Right lobe of liver (tissue), 6 donors: ENCODE measurements at regions not wholly inside any gene's neighbourhood (a gene's known extent, or its start where the extent isn't known, plus 50 kb on each side); places are given as distances from the start of the nearest gene placed in this dataset.
A peak's percentile ranks its signal among the peaks of the same experiment; 100 is the strongest.

Experiments used
- ATAC-seq, 4 donors: fragments of 200-7000 bp; cut with Tn5 transposase; one replicate each; pipeline ENCODE4 v1.9.1; 2020; ENCODE audit warnings: mild to moderate bottlenecking in 4 of 4, moderate library complexity in 4 of 4
- DNase-seq, 3 donors: peaks; one replicate each; pipeline ENCODE4 v3.0.0-alpha.2; 2020
- H3K27ac ChIP-seq, 3 donors: fragments of 200-600 bp; one replicate each; pipeline ENCODE4 v1.8.0; 2022
- H3K27me3 ChIP-seq, 2 donors: fragments of 200-600 bp; one replicate each; pipeline ENCODE4 v1.8.0; 2022
- H3K36me3 ChIP-seq, 4 donors: fragments of 200-600 bp; sonication (generic) in 1 of 4; one replicate each; pipeline versions ENCODE4 v1.5.1 to v1.8.0; 2017 to 2022; ENCODE audit warnings: control low read depth in 1 of 4
- H3K4me1 ChIP-seq, 4 donors: fragments of 200-600 bp; sonication (generic) in 1 of 4; one replicate each; pipeline versions ENCODE4 v1.5.1 to v1.8.0; 2017 to 2022; ENCODE audit warnings: control low read depth in 1 of 4
- H3K4me3 ChIP-seq, 3 donors: fragments of 200-600 bp; one replicate each; pipeline ENCODE4 v1.8.0; 2022
- H3K9me3 ChIP-seq, 4 donors: fragments of 200-600 bp; sonication (generic) in 1 of 4; one replicate each; pipeline versions ENCODE4 v1.5.1 to v1.8.0; 2017 to 2022; ENCODE audit warnings: control low read depth in 1 of 4
- CTCF ChIP-seq, 4 donors: fragments of 200-600 bp in 3 of 4; fragments of 450-650 bp in 1 of 4; IDR thresholded peaks; one replicate each; pipeline versions ENCODE4 v1.5.1 to v1.8.0; 2016 to 2022; ENCODE audit warnings: antibody characterized with exemption in 4 of 4, mild to moderate bottlenecking in 2 of 4
- POLR2A ChIP-seq: fragments of 450-650 bp; IDR thresholded peaks from one replicate; pipeline ENCODE4 v1.6.1; 2017; ENCODE audit warnings: antibody characterized with exemption, mild to moderate bottlenecking
- WGBS: methylation state at CpG from one replicate; pipeline ENCODE4 v1.1.6; 2018; ENCODE audit warnings: low coverage, low lambda C conversion rate; ENCODE audit not compliant: insufficient coverage; ENCODE audit errors: missing lambda C conversion rate; 5-methylcytosine and 5-hydroxymethylcytosine counted together
- intact Hi-C, 2 donors: fragments of 100-400 bp; cut with DNase I; formaldehyde crosslinking; loops; one replicate each; pipeline versions ENCODE4 v1.11.2 to v1.14.1; 2022
- donor health status: DM: no; HTN: yes; CAD: no.
- donor health status: DM: no; HTN: no; CAD: no.
- donor health status: DM: no; HTN: no; CAD: no.
- donor health status: DM: no; HTN: yes; CAD: no.
- donor health status: DM: no; HTN: yes; CAD: no.

DNA sequence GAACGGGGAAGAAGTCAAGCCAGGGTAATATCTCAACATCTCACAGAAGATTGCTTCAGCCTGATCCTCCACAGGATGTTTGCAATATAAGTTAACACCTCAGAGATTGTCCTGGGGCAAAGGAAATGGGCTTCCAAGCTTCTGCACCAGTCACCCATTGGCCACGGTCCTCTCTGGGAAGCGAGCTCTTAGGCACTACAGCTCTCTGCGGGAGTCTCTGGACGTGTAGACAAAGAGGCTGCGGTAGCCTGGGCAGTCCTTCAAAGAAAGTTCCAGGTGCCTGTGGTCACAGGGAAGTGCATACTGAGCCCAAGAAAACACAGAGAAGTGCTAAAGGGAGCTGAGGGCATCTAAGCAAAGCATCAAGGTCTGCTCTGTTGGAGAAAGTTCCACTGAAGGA, 805.7 kb downstream of the DIAPH3 start:
- no peak for TF ChIP-seq POLR2A
- no peak for TF ChIP-seq CTCF (IDR thresholded peaks at IDR 0.05)
- DNase-seq (no peak), ATAC-seq (no peak)

DNA sequence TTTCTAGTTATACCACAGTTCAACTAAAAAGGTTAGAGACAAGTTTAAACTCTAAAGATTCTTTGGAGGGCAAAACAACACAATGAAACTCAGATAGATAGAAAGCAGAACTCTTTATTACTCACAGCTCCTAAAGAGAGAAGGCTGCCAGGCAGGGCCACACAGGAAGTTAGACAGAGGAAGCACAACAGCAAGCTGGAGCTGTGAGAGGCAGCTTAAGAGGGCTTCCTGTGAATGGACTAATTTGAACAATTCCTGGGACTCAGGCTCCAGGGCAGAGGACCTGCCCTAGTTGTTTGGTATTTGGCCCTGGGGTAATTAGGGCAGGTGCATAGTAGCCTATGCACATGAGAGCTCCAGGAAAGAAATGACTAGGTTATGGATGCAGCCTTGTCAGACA, 803.6 kb downstream of the DIAPH3 start:
- H3K27ac ChIP-seq: no peak overlapping the region
- no peak overlapping the region for H3K4me3 ChIP-seq
- peaks cover 0 to 3% (median 0%) of the 10 kb centered on the region in 4 donors for H3K4me1 ChIP-seq
- no peaks in the 10 kb centered on the region for H3K27me3 ChIP-seq
- TF ChIP-seq POLR2A: no peak
- TF ChIP-seq CTCF (IDR thresholded peaks at IDR 0.05): no peak
- no peaks in the 10 kb centered on the region for H3K9me3 ChIP-seq
- ATAC-seq: peak; percentile 57 to 74 (median 64)
- DNase-seq: peak in 1 of 3 donors; percentile 24
- intact Hi-C loops: no loop called here
- no peaks in the 10 kb centered on the region for H3K36me3 ChIP-seq

More for the DNA sequence above, 805.7 kb downstream of the DIAPH3 start:
- no peak overlapping the region for H3K27ac ChIP-seq
- H3K4me3 ChIP-seq: no peak overlapping the region
- intact Hi-C loops: no loop called here
- H3K9me3 ChIP-seq: no peaks in the 10 kb centered on the region
- H3K4me1 ChIP-seq: peaks cover 0 to 3% (median 0%) of the 10 kb centered on the region in 4 donors
- H3K27me3 ChIP-seq: no peaks in the 10 kb centered on the region
- no peaks in the 10 kb centered on the region for H3K36me3 ChIP-seq
- 59% methylated on average over 4 of the region's 6 CpGs for WGBS

DNA sequence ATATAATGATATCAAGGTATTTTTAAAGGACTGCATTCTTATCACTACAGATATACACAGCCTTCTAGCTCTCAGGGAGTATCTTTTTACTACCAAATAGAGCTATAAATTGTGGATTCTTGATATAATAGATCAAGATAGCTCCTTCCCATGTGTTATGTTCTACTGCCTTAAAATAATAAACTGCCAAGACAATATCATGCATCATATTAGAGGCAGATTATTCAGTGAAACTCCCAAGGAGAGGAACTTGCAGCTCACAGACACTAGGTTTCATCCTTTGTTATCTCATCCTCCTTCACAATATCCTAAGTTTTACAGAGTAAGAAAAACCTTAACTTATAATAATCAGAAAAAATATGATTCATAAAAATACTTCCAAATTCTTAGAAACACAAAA, 802.8 kb downstream of the DIAPH3 start:
- H3K27ac ChIP-seq: no peak overlapping the region
- intact Hi-C loops: no loop called here

GRCh38 chr13:59363313-59363712, 800.4 kb downstream of the DIAPH3 start:
- 27% methylated on average over 3 of the region's 3 CpGs for WGBS
- Histone ChIP-seq H3K9me3 (no peaks in the 10 kb centered on the region), H3K27ac (no peak overlapping the region), H3K36me3 (no peaks in the 10 kb centered on the region), H3K4me1 (peaks cover 0 to 3% (median 0%) of the 10 kb centered on the region in 4 donors), H3K4me3 (no peak overlapping the region), H3K27me3 (no peaks in the 10 kb centered on the region)
- DNase-seq: no peak
- no peak for ATAC-seq
- intact Hi-C loops: no loop called here
- TF ChIP-seq POLR2A: no peak
- no peak for TF ChIP-seq CTCF (IDR thresholded peaks at IDR 0.05)

More for the DNA sequence above, 802.8 kb downstream of the DIAPH3 start:
- Histone ChIP-seq H3K9me3 (no peaks in the 10 kb centered on the region), H3K36me3 (no peaks in the 10 kb centered on the region), H3K4me1 (peaks cover 0 to 3% (median 0%) of the 10 kb centered on the region in 4 donors), H3K4me3 (no peak overlapping the region), H3K27me3 (no peaks in the 10 kb centered on the region)
- no peak for DNase-seq
- ATAC-seq: no peak
- TF ChIP-seq CTCF (IDR thresholded peaks at IDR 0.05): no peak
- TF ChIP-seq POLR2A: no peak

DNA sequence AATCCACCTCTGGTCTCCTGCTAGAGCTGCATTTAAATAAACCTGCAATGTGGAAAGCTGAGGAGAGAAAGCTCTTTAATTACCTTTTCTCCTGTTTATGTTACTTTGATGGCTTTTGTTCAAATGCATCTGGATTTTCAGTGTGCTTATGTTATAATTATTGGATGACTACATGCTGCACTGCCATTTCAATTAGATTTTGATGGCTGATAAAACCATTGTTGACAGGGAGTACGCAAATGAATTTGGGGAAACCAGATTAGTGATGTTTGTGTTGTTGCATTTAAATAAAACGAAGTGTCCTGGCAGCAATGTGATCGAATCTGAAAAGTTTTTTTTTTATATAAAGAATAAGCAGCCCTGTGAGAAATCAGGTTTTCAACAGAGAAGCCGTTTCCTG, 799.8 kb downstream of the DIAPH3 start:
- DNase-seq: no peak
- peaks cover 0 to 3% (median 0%) of the 10 kb centered on the region in 4 donors for H3K4me1 ChIP-seq
- H3K4me3 ChIP-seq: no peak overlapping the region
- no peak for ATAC-seq
- no peaks in the 10 kb centered on the region for H3K27me3 ChIP-seq
- no peaks in the 10 kb centered on the region for H3K9me3 ChIP-seq
- no peak overlapping the region for H3K27ac ChIP-seq
- 32% methylated on average over 4 of the region's 4 CpGs for WGBS
- intact Hi-C loops: no loop called here
- H3K36me3 ChIP-seq: no peaks in the 10 kb centered on the region
- TF ChIP-seq POLR2A (no peak), CTCF (IDR thresholded peaks at IDR 0.05) (no peak)
